ENCODE measurements at regions not wholly inside any gene's neighbourhood (a gene's known extent, or its start where the extent isn't known, plus 50 kb on each side); places are given as distances from the start of the nearest gene placed in this dataset.

DNA sequence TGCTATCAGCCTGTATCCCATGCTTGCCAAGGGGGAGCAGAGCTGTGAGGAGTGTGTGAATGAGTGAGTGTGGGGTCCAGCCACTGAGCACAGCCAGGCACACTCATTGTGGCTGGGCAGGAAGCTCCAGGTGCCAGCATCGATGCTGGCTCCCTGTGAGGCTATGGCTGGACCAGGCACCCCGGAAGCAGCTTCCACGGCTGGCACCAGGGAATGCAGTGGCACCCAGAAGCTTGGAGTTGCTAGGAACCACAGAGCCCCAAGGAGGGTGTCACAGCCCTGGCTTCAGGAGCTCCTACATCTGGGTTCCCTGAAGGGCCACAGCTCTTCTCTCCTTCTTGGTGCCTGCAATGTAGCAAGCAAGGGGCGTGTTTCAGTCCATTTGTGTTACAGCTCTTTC lies 625.9 kb upstream of the RAG2 start:
- TF ChIP-seq, protein P1, sequence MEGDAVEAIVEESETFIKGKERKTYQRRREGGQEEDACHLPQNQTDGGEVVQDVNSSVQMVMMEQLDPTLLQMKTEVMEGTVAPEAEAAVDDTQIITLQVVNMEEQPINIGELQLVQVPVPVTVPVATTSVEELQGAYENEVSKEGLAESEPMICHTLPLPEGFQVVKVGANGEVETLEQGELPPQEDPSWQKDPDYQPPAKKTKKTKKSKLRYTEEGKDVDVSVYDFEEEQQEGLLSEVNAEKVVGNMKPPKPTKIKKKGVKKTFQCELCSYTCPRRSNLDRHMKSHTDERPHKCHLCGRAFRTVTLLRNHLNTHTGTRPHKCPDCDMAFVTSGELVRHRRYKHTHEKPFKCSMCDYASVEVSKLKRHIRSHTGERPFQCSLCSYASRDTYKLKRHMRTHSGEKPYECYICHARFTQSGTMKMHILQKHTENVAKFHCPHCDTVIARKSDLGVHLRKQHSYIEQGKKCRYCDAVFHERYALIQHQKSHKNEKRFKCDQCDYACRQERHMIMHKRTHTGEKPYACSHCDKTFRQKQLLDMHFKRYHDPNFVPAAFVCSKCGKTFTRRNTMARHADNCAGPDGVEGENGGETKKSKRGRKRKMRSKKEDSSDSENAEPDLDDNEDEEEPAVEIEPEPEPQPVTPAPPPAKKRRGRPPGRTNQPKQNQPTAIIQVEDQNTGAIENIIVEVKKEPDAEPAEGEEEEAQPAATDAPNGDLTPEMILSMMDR (IDR thresholded peaks at IDR 0.05), result no peak
- no peak for TF ChIP-seq POLR2A (IDR thresholded peaks at IDR 0.05)
- no peak for TF ChIP-seq POLR2AphosphoS5 (IDR thresholded peaks at IDR 0.05)
